ENCODE measurements at regions not wholly inside any gene's neighbourhood (a gene's known extent, or its start where the extent isn't known, plus 50 kb on each side); places are given as distances from the start of the nearest gene placed in this dataset.

GRCh38 chr1:199377211-199377610 is 650.3 kb upstream of the NR5A2 start:
- Histone ChIP-seq H3K4me2 (ENCODE audit: control insufficient read depth, insufficient read depth) (no peak overlapping the region), H3K9ac (ENCODE audit: control insufficient read depth, insufficient read depth, low read length) (no peak overlapping the region), H3K79me2 (ENCODE audit: control insufficient read depth, insufficient read depth, low read length) (no peaks in the 10 kb centered on the region), H3K36me3 (ENCODE audit: control insufficient read depth in 2 of 2, insufficient read depth in 2 of 2, low read length in 1 of 2) (no peaks in the 10 kb centered on the region), H2AFZ (ENCODE audit: control insufficient read depth, low read depth, low read length) (no peak overlapping the region), H3K4me3 (no peak overlapping the region), H3K27me3 (replicated peaks in 1 of 2; ENCODE audit: control insufficient read depth in 2 of 2, insufficient read depth in 2 of 2, low read length in 1 of 2) (no peaks in the 10 kb centered on the region), H3K9me3 (replicated peaks; ENCODE audit: control insufficient read depth, insufficient read depth, low read length) (no peaks in the 10 kb centered on the region), H3K4me1 (ENCODE audit: control insufficient read depth, insufficient read depth, low read length) (no peaks in the 10 kb centered on the region), H3K27ac (ENCODE audit: control insufficient read depth, insufficient read depth) (no peak overlapping the region), H4K20me1 (ENCODE audit: control insufficient read depth, insufficient read depth) (no peaks in the 10 kb centered on the region)
- BruUV-seq (replicated peaks), result no TSS peak
- in situ Hi-C loops (cut with MboI), result no loop called here
- intact Hi-C loops (cut with micrococcal nuclease; ENCODE audit: unreplicated experiment), result no loop called here
- TF ChIP-seq KAT2A (conservative IDR thresholded peaks at IDR 0.05; ENCODE audit: control insufficient read depth, low read depth, low read length) (no peak), CBFB (IDR thresholded peaks at IDR 0.05; ENCODE audit: low read depth) (no peak), SREBF1 (IDR thresholded peaks at IDR 0.05; ENCODE audit: low read length) (no peak), NKRF (conservative IDR thresholded peaks at IDR 0.05) (no peak), HDGF (IDR thresholded peaks at IDR 0.05) (no peak), HDAC2 (IDR thresholded peaks at IDR 0.05) (no peak), YY1 (IDR thresholded peaks at IDR 0.05; ENCODE audit: low read depth, low read length) (no peak)
- 5% methylated on average over 1 of the region's 1 CpG for WGBS (ENCODE audit: insufficient coverage, insufficient replicate concordance, low lambda C conversion rate, missing lambda C conversion rate)
- DNase-seq (ENCODE audit: low read depth, low spot score) (no peak), FAIRE-seq (no peak), ATAC-seq (no peak)
- ChIA-PET CTCF (interaction anchor here (1.1 kb wide), 1 partner anchor 21 kb away, joined by 4 read pairs; no protein-coding TSS in a partner anchor), POLR2A (no interaction called here), RAD21 (ENCODE audit: unreplicated experiment) (no interaction called here), SMC1A (ENCODE audit: uncharacterized antibody, unreplicated experiment) (no interaction called here)

- ChIA-PET CTCF (no interaction called here), POLR2A (interaction anchor here (0.6 kb wide), 1 partner anchor 20 kb away, joined by 3 read pairs; no protein-coding TSS in a partner anchor), RAD21 (ENCODE audit: unreplicated experiment) (no interaction called here), SMC1A (ENCODE audit: uncharacterized antibody, unreplicated experiment) (no interaction called here)
- no TSS peak for BruUV-seq (replicated peaks)
- DNase-seq (ENCODE audit: low read depth, low spot score) (no peak), ATAC-seq (no peak), FAIRE-seq (no peak)
- no peak overlapping the region for H3K9ac ChIP-seq (ENCODE audit: control insufficient read depth, insufficient read depth, low read length)
- H3K4me3 ChIP-seq, result no peak overlapping the region
- intact Hi-C loops (cut with micrococcal nuclease; ENCODE audit: unreplicated experiment), result no loop called here
- no peaks in the 10 kb centered on the region for H3K36me3 ChIP-seq (ENCODE audit: control insufficient read depth in 2 of 2, insufficient read depth in 2 of 2, low read length in 1 of 2)
- H3K27ac ChIP-seq (ENCODE audit: control insufficient read depth, insufficient read depth), result no peak overlapping the region
- no peaks in the 10 kb centered on the region for H3K79me2 ChIP-seq (ENCODE audit: control insufficient read depth, insufficient read depth, low read length)
- H3K9me3 ChIP-seq (replicated peaks; ENCODE audit: control insufficient read depth, insufficient read depth, low read length), result no peaks in the 10 kb centered on the region
- no peaks in the 10 kb centered on the region for H3K4me1 ChIP-seq (ENCODE audit: control insufficient read depth, insufficient read depth, low read length)
- no peak overlapping the region for H3K4me2 ChIP-seq (ENCODE audit: control insufficient read depth, insufficient read depth)
- no peaks in the 10 kb centered on the region for H4K20me1 ChIP-seq (ENCODE audit: control insufficient read depth, insufficient read depth)
- in situ Hi-C loops (cut with MboI), result no loop called here
- H3K27me3 ChIP-seq (replicated peaks in 1 of 2; ENCODE audit: control insufficient read depth in 2 of 2, insufficient read depth in 2 of 2, low read length in 1 of 2), result no peaks in the 10 kb centered on the region
- H2AFZ ChIP-seq (ENCODE audit: control insufficient read depth, low read depth, low read length), result no peak overlapping the region
- TF ChIP-seq IRF5 (IDR thresholded peaks at IDR 0.05; ENCODE audit: borderline replicate concordance), result no peak
- TF ChIP-seq MYC (IDR thresholded peaks at IDR 0.05; ENCODE audit: insufficient read depth, insufficient read length, insufficient replicate concordance, low read length, severe bottlenecking), result no peak
- TF ChIP-seq ZSCAN29 (IDR thresholded peaks at IDR 0.05), result no peak
- TF ChIP-seq RB1 (IDR thresholded peaks at IDR 0.05; ENCODE audit: borderline replicate concordance), result no peak
- no peak for TF ChIP-seq SMAD1 (IDR thresholded peaks at IDR 0.05; ENCODE audit: low read depth, partially characterized antibody)
- TF ChIP-seq ESRRA (IDR thresholded peaks at IDR 0.05; ENCODE audit: low read length), result no peak
- TF ChIP-seq, protein P1, sequence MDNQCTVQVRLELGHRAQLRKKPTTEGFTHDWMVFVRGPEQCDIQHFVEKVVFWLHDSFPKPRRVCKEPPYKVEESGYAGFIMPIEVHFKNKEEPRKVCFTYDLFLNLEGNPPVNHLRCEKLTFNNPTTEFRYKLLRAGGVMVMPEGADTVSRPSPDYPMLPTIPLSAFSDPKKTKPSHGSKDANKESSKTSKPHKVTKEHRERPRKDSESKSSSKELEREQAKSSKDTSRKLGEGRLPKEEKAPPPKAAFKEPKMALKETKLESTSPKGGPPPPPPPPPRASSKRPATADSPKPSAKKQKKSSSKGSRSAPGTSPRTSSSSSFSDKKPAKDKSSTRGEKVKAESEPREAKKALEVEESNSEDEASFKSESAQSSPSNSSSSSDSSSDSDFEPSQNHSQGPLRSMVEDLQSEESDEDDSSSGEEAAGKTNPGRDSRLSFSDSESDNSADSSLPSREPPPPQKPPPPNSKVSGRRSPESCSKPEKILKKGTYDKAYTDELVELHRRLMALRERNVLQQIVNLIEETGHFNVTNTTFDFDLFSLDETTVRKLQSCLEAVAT (IDR thresholded peaks at IDR 0.05), result no peak
- no peak for TF ChIP-seq EED (IDR thresholded peaks at IDR 0.05; ENCODE audit: low read depth)
- no peak for TF ChIP-seq SMC3 (IDR thresholded peaks at IDR 0.05; ENCODE audit: borderline replicate concordance, low read length)
- no peak for TF ChIP-seq FOXK2 (IDR thresholded peaks at IDR 0.05)
These were observed 643.7 kb upstream of the NR5A2 start for GRCh38 chr1:199383793-199384192.
